ENCODE measurements at regions not wholly inside any gene's neighbourhood (a gene's known extent, or its start where the extent isn't known, plus 50 kb on each side); places are given as distances from the start of the nearest gene placed in this dataset.

DNA sequence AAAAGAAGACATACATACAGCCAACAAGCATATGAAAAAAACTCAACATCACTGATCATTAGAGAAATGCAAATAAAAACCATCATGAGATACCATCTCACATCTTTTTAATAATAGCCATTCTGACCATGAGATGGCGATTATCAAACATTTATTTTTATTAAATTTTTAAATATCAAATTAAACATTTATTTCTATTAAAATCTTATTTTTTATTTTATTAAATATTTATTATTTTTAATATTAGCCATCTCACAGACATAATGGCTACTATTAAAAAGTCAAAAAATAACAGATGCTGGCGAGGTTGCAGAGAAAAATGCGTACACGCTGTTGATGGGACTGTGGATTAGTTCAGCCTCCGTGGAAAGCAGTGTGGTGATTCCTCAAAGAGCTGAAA is 264.8 kb upstream of the TENM4 start:
- no peaks in the 10 kb centered on the region for H3K27me3 ChIP-seq (ENCODE audit: insufficient read depth, low read length)
- no peaks in the 10 kb centered on the region for H3K79me2 ChIP-seq (ENCODE audit: insufficient read depth, low read length)
- no peaks in the 10 kb centered on the region for H3K4me1 ChIP-seq (ENCODE audit: insufficient read depth, low read length, severe bottlenecking)
- H3K27ac ChIP-seq (ENCODE audit: low read depth, low read length, poor library complexity, severe bottlenecking) = no peak overlapping the region
- H3K9ac ChIP-seq (ENCODE audit: low read length) = no peak overlapping the region
- H3K4me3 ChIP-seq (ENCODE audit: low read depth, low read length, poor library complexity, severe bottlenecking) = no peak overlapping the region
- H4K20me1 ChIP-seq (ENCODE audit: insufficient read depth, low read length) = no peaks in the 10 kb centered on the region
- H3K9me2 ChIP-seq (ENCODE audit: low read depth, low read length) = no peaks in the 10 kb centered on the region
- TF ChIP-seq, protein P1, sequence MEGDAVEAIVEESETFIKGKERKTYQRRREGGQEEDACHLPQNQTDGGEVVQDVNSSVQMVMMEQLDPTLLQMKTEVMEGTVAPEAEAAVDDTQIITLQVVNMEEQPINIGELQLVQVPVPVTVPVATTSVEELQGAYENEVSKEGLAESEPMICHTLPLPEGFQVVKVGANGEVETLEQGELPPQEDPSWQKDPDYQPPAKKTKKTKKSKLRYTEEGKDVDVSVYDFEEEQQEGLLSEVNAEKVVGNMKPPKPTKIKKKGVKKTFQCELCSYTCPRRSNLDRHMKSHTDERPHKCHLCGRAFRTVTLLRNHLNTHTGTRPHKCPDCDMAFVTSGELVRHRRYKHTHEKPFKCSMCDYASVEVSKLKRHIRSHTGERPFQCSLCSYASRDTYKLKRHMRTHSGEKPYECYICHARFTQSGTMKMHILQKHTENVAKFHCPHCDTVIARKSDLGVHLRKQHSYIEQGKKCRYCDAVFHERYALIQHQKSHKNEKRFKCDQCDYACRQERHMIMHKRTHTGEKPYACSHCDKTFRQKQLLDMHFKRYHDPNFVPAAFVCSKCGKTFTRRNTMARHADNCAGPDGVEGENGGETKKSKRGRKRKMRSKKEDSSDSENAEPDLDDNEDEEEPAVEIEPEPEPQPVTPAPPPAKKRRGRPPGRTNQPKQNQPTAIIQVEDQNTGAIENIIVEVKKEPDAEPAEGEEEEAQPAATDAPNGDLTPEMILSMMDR (IDR thresholded peaks at IDR 0.05; ENCODE audit: low read length) = no peak
- no peak for TF ChIP-seq EZH2 (IDR thresholded peaks at IDR 0.05; ENCODE audit: borderline replicate concordance, low read length)
- H3K36me3 ChIP-seq (ENCODE audit: insufficient read depth, low read length) = no peaks in the 10 kb centered on the region
- no peaks in the 10 kb centered on the region for H3F3A ChIP-seq (ENCODE audit: insufficient read depth, low read length)
- no peaks in the 10 kb centered on the region for H3K9me3 ChIP-seq (ENCODE audit: low read length)
- no peak overlapping the region for H3K4me2 ChIP-seq (ENCODE audit: low read length)
- H2AFZ ChIP-seq (ENCODE audit: low read length) = no peak overlapping the region

DNA sequence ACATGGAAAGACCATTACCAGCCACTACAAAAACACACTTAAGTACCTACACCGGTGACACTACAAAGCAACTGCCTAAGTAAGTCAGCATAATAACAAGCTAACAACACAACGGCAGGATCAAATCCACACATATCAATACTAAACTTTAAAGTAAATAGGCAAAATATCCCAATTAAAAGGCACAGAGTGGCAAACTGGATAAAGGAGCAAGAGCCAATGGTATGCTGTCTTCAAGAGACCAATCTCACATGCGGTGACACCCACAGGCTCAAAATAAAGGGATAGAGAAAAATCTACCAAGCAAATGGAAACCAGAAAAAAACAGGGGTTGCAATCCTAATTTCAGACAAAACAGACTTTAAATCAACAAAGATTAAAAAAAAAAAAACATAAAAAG is 261.5 kb upstream of the TENM4 start:
- H3K9me3 ChIP-seq (ENCODE audit: low read length) = no peaks in the 10 kb centered on the region
- no peak overlapping the region for H3K9ac ChIP-seq (ENCODE audit: low read length)
- TF ChIP-seq, protein P1 (IDR thresholded peaks at IDR 0.05; ENCODE audit: low read length) = no peak
- no peaks in the 10 kb centered on the region for H3K79me2 ChIP-seq (ENCODE audit: insufficient read depth, low read length)
- H2AFZ ChIP-seq (ENCODE audit: low read length) = no peak overlapping the region
- no peaks in the 10 kb centered on the region for H3K4me1 ChIP-seq (ENCODE audit: insufficient read depth, low read length, severe bottlenecking)
- no peaks in the 10 kb centered on the region for H4K20me1 ChIP-seq (ENCODE audit: insufficient read depth, low read length)
- no peaks in the 10 kb centered on the region for H3K9me2 ChIP-seq (ENCODE audit: low read depth, low read length)
- H3F3A ChIP-seq (ENCODE audit: insufficient read depth, low read length) = no peaks in the 10 kb centered on the region
- H3K27ac ChIP-seq (ENCODE audit: low read depth, low read length, poor library complexity, severe bottlenecking) = no peak overlapping the region
- no peak overlapping the region for H3K4me2 ChIP-seq (ENCODE audit: low read length)
- no peaks in the 10 kb centered on the region for H3K36me3 ChIP-seq (ENCODE audit: insufficient read depth, low read length)
- H3K4me3 ChIP-seq (ENCODE audit: low read depth, low read length, poor library complexity, severe bottlenecking) = no peak overlapping the region
- H3K27me3 ChIP-seq (ENCODE audit: insufficient read depth, low read length) = no peaks in the 10 kb centered on the region

DNA sequence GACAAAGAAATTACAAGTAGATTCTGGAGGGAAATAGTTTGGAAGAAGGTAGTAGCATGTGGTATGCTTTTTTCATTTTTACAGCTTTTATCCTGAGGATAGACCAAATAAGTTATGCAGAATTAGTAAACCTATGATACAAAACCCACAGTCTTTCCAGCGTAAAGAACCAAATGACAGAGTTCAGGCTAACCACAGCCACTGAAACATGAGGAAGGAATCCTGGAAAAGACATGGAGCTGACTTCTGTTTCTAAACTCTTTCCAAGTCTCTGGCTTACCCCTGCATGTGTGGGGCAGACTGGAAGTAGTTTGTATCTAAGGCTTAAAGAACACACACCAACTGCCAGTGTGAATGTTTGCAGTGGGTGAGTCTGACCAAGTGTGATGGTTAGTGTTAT is 258.4 kb upstream of the TENM4 start:
- no peaks in the 10 kb centered on the region for H3K9me3 ChIP-seq (ENCODE audit: low read length)
- H3K4me2 ChIP-seq (ENCODE audit: low read length) = no peak overlapping the region
- H2AFZ ChIP-seq (ENCODE audit: low read length) = no peak overlapping the region

More for the DNA sequence above, 258.4 kb upstream of the TENM4 start:
- H3K27ac ChIP-seq (ENCODE audit: low read depth, low read length, poor library complexity, severe bottlenecking) = no peak overlapping the region
- H3K9me2 ChIP-seq (ENCODE audit: low read depth, low read length) = no peaks in the 10 kb centered on the region
- H3K79me2 ChIP-seq (ENCODE audit: insufficient read depth, low read length) = no peaks in the 10 kb centered on the region
- H3F3A ChIP-seq (ENCODE audit: insufficient read depth, low read length) = no peaks in the 10 kb centered on the region
- H3K27me3 ChIP-seq (ENCODE audit: insufficient read depth, low read length) = no peaks in the 10 kb centered on the region
- H3K9ac ChIP-seq (ENCODE audit: low read length) = no peak overlapping the region
- TF ChIP-seq, protein P1 (IDR thresholded peaks at IDR 0.05; ENCODE audit: low read length) = no peak
- TF ChIP-seq EZH2 (IDR thresholded peaks at IDR 0.05; ENCODE audit: borderline replicate concordance, low read length) = no peak
- no peaks in the 10 kb centered on the region for H3K4me1 ChIP-seq (ENCODE audit: insufficient read depth, low read length, severe bottlenecking)
- H3K36me3 ChIP-seq (ENCODE audit: insufficient read depth, low read length) = no peaks in the 10 kb centered on the region
- no peaks in the 10 kb centered on the region for H4K20me1 ChIP-seq (ENCODE audit: insufficient read depth, low read length)
- H3K4me3 ChIP-seq (ENCODE audit: low read depth, low read length, poor library complexity, severe bottlenecking) = no peak overlapping the region

All from OCI-LY1 (cell line).